ENCODE measurements at regions not wholly inside any gene's neighbourhood (a gene's known extent, or its start where the extent isn't known, plus 50 kb on each side); places are given as distances from the start of the nearest gene placed in this dataset.
"Not testable (repeated sequence)": the region's sequence is repeated elsewhere in the genome, so short reads cannot be mapped to it uniquely, and the experiment has no call there.

GRCh38 chr7:42677751-42678699 lies 233.8 kb downstream of the C7orf25 start:
- DNase-seq, result no peak

DNA sequence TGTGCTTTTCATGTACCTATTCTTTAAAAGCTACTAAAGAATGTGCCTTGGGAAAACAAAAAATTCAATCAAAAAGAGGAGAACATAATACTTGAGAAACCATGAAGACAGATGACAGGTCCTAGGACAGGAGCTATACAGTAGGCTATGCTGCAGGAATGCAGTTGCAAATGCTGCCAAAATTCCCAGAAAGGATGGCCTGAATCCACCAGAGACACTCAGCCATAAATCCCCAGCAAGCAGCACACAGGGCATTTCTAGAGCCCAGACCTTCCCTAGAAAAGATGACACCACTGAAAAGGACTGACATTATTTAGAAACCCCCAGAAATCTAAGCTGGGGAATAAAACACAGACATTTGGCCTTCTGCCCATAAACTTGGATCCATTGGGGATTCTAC lies 237.3 kb downstream of the C7orf25 start:
- DNase-seq, result no peak

- no peak for DNase-seq
Observed at GRCh38 chr7:42673951-42674350, 237.9 kb downstream of the C7orf25 start.

- DNase-seq, result no peak
Observed at GRCh38 chr7:42672339-42672999, 239.4 kb downstream of the C7orf25 start.

- no peak for DNase-seq
Observed at GRCh38 chr7:42671627-42672026, 240.2 kb downstream of the C7orf25 start.

DNA sequence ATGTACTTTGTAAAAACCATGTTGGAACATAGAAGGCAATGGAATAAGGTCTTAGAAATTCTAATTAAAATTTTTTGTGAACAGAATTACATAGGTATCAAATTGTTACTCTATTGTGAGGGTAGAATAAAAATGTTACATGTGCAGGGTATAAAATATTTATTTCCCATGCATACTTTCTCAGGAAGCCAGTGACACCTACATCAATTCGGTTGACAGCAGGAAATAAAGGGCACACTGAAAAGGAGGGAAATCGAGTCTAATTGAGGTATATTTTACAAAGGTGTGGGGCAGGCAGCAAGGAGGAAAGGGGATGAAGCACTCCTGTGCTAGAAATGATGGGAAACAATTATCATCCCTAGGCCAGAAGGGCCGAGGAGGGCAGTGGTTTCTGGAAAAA lies 244.9 kb downstream of the C7orf25 start:
- DNase-seq, result no peak

- DNase-seq, result no peak
Observed at GRCh38 chr7:42662862-42663261, 249.0 kb downstream of the C7orf25 start.

GRCh38 chr7:42661312-42661711 lies 250.6 kb downstream of the C7orf25 start:
- no peak for DNase-seq

GRCh38 chr7:42650701-42651100 lies 261.2 kb downstream of the C7orf25 start:
- DNase-seq, result no peak

- DNase-seq, result no peak
Observed at GRCh38 chr7:42650171-42650570, 261.7 kb downstream of the C7orf25 start.

GRCh38 chr7:42645906-42646305 lies 266.0 kb downstream of the C7orf25 start:
- no peak for DNase-seq

GRCh38 chr7:42642699-42643098 lies 269.2 kb downstream of the C7orf25 start:
- no peak for DNase-seq

DNA sequence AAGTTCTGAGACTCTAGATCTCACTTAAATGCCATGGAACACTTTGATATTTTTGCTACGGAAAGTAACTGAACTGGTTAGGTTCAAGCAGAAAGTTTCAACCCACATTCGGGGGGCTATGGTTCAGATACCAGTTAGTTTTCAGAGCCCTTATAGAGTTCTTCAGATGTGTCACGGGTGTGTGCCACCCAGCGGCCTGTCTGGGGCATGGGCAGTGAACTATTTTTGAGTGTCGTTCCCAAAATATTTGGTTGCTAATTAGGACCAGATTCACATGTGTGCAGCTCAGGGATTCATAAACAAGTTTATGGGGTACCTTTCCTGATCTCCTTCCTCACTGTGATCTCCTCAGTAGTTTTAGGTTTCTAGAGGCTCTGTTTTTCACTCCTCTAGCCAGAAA lies 271.9 kb downstream of the C7orf25 start:
- DNase-seq, result no peak

DNA sequence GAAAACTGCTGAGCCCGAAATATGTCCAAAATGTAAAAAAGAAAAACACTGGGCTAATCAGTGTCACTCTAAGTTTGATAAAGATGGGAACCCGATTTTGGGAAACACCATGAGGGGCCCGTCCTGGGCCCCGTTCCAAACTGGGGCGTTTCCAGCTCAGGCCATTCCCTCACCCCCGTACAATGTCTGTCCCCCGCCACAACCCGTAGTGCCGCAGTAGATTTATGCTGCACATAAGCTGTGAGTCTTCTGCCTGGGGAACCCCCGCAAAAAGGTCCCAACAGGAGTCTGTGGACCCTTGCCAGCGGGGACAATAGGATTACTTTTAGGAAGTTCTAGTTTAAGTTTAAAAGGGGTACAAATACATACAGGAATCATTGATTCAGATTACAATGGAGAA lies 275.5 kb downstream of the C7orf25 start:
- not testable (repeated sequence) for DNase-seq

- DNase-seq, result no peak
Observed at GRCh38 chr7:42628054-42628453, 283.8 kb downstream of the C7orf25 start.

GRCh38 chr7:42627626-42628025 lies 284.2 kb downstream of the C7orf25 start:
- no peak for DNase-seq

DNA sequence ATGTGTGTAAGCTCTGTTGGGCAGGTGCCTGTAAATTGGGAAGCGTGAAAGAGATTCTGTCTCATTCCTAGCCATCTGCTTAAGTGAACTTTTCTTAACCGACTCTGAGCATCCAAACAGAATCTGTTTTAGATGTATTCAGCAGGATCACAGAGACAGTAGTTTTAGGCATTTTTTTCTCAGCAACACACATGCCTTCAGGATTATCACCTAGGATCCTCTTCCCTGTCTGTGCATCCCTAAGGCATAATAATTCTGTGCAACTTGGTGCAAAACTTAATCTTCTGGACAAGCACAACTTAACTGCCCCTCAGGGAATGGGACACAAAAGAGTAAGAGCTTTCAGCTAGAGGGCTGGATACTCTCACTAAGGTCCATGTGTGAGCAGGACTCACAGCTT lies 284.8 kb downstream of the C7orf25 start:
- DNase-seq, result no peak

GRCh38 chr7:42625421-42625820 lies 286.4 kb downstream of the C7orf25 start:
- no peak for DNase-seq

- DNase-seq, result no peak
Observed at GRCh38 chr7:42624471-42624870, 287.4 kb downstream of the C7orf25 start.

DNA sequence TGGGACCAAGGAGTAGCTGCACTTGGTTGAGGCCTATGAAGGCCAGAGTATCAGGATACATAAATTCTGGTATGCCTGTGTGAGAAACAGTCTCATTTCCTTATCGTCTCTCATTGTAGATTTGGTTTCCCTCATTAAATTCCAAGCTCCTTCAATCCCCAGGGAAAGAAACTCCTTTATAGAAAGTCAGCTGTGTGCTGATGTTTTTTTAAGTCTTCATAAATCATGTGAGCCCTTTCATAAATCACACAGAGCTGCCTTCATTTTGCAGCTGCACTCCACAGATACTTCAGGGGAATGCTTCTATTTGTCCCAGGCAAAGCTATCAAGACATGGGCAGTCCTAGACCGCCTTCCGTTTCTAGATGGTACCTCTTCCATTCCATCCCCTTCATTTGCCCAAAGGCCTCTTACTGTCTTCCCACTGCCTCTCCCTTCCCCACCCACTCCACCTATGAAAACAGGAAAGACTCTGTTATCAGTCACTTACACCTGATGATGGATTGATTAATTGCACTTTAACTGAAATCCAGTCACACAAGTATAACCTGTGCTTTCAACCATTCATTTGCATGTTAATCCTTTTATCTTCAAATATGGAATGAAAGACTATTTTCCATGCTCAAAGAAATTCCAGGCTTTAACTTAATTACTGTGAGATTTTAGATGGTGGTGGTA lies 290.2 kb downstream of the C7orf25 start:
- DNase-seq, result peak; percentile 35

GRCh38 chr7:42618651-42619360 lies 293.1 kb downstream of the C7orf25 start:
- no peak for DNase-seq

DNA sequence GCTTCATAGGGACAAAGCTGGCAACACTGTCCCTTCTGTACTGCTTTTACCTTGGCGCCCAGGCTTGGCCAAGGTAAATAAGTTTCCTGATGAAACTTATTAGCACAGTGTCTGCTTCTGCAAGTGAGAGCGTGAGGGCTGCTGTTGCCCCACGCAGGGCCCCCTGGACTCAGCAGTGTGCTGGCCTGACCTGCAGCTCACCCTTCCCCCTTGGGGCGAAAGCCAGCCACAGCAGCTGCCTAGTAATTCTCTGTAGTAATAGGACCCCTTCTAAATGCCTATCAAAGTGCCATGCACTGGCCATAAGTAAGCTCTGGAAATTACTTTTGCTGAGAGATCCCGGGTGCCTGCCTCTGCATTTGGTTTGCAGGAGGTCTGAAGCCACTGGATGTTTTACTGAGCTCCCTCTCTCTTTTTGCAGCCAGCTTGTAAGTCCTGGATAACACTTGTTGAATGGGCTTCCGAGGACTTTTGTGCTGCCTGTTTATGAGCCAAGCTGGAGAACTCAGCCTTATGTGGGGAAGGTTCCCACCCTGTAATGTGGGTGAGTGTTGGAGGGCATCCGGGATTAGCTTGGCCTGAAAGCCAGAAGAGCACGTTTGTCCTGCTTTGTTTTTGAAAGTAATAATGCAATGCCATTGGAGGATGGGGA lies 293.9 kb downstream of the C7orf25 start:
- DNase-seq, result no peak

Data from NCI-H1048 (cell line).